ENCODE measurements at regions not wholly inside any gene's neighbourhood (a gene's known extent, or its start where the extent isn't known, plus 50 kb on each side); places are given as distances from the start of the nearest gene placed in this dataset.

- ChIA-PET CTCF (interaction anchor here (0.5 kb wide), 1 partner anchor 397 kb away, joined by 5 read pairs; no protein-coding TSS in a partner anchor), POLR2A (no interaction called here)
- no peak for DNase-seq (ENCODE audit: extremely low spot score)
- TF ChIP-seq L3MBTL2 (conservative IDR thresholded peaks at IDR 0.05): no peak
These were observed 82.6 kb upstream of the ELMO1 start for GRCh38 chr7:37531225-37531624.

- TF ChIP-seq SUZ12 (IDR thresholded peaks at IDR 0.05): no peak
- TF ChIP-seq LEF1 (IDR thresholded peaks at IDR 0.05; ENCODE audit: borderline replicate concordance): no peak
- TF ChIP-seq, protein P1, sequence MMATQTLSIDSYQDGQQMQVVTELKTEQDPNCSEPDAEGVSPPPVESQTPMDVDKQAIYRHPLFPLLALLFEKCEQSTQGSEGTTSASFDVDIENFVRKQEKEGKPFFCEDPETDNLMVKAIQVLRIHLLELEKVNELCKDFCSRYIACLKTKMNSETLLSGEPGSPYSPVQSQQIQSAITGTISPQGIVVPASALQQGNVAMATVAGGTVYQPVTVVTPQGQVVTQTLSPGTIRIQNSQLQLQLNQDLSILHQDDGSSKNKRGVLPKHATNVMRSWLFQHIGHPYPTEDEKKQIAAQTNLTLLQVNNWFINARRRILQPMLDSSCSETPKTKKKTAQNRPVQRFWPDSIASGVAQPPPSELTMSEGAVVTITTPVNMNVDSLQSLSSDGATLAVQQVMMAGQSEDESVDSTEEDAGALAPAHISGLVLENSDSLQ (IDR thresholded peaks at IDR 0.05): no peak
- TF ChIP-seq ARNT (IDR thresholded peaks at IDR 0.05): no peak
- TF ChIP-seq SP1 (IDR thresholded peaks at IDR 0.05): no peak
- no peak for TF ChIP-seq TARDBP (IDR thresholded peaks at IDR 0.05)
- ChIA-PET POLR2A (no interaction called here), CTCF (no interaction called here)
- no peak for DNase-seq (ENCODE audit: extremely low spot score)
These were observed 84.0 kb upstream of the ELMO1 start for GRCh38 chr7:37532636-37533035.

- no peak for DNase-seq (ENCODE audit: extremely low spot score)
- CTCF ChIA-PET: no interaction called here
- TF ChIP-seq L3MBTL2 (conservative IDR thresholded peaks at IDR 0.05) (no peak), HDGF (IDR thresholded peaks at IDR 0.05; ENCODE audit: borderline replicate concordance) (no peak), FOXK2 (IDR thresholded peaks at IDR 0.05) (no peak), CTBP1 (IDR thresholded peaks at IDR 0.05; ENCODE audit: borderline replicate concordance) (no peak), BHLHE40 (IDR thresholded peaks at IDR 0.05; ENCODE audit: borderline replicate concordance) (no peak), FOXM1 (IDR thresholded peaks at IDR 0.05; ENCODE audit: borderline replicate concordance) (no peak), NFRKB (IDR thresholded peaks at IDR 0.05) (no peak), SUZ12 (IDR thresholded peaks at IDR 0.05) (no peak), LEF1 (IDR thresholded peaks at IDR 0.05; ENCODE audit: borderline replicate concordance) (no peak)
- TF ChIP-seq, protein P1 (IDR thresholded peaks at IDR 0.05): no peak
- POLR2A ChIA-PET: no interaction called here
These were observed 86.4 kb upstream of the ELMO1 start for GRCh38 chr7:37534893-37535610.

GRCh38 chr7:37535841-37536240, 87.2 kb upstream of the ELMO1 start:
- TF ChIP-seq L3MBTL2 (conservative IDR thresholded peaks at IDR 0.05): no peak
- TF ChIP-seq TARDBP (IDR thresholded peaks at IDR 0.05): no peak
- TF ChIP-seq ZNF384 (IDR thresholded peaks at IDR 0.05): no peak
- TF ChIP-seq, protein P1 (IDR thresholded peaks at IDR 0.05): no peak
- TF ChIP-seq NFRKB (IDR thresholded peaks at IDR 0.05): no peak
- TF ChIP-seq SUZ12 (IDR thresholded peaks at IDR 0.05): no peak
- TF ChIP-seq FOXK2 (IDR thresholded peaks at IDR 0.05): no peak
- no peak for TF ChIP-seq BHLHE40 (IDR thresholded peaks at IDR 0.05; ENCODE audit: borderline replicate concordance)
- TF ChIP-seq LEF1 (IDR thresholded peaks at IDR 0.05; ENCODE audit: borderline replicate concordance): no peak
- TF ChIP-seq FOXM1 (IDR thresholded peaks at IDR 0.05; ENCODE audit: borderline replicate concordance): no peak
- TF ChIP-seq SP1 (IDR thresholded peaks at IDR 0.05): no peak
- no peak for TF ChIP-seq CTBP1 (IDR thresholded peaks at IDR 0.05; ENCODE audit: borderline replicate concordance)
- TF ChIP-seq FOXA1 (IDR thresholded peaks at IDR 0.05): no peak
- TF ChIP-seq ARNT (IDR thresholded peaks at IDR 0.05): no peak
- TF ChIP-seq ELF4 (IDR thresholded peaks at IDR 0.05): no peak
- TF ChIP-seq HDGF (IDR thresholded peaks at IDR 0.05; ENCODE audit: borderline replicate concordance): no peak
- DNase-seq (ENCODE audit: extremely low spot score): no peak
- CTCF ChIA-PET: no interaction called here
- POLR2A ChIA-PET: no interaction called here

DNA sequence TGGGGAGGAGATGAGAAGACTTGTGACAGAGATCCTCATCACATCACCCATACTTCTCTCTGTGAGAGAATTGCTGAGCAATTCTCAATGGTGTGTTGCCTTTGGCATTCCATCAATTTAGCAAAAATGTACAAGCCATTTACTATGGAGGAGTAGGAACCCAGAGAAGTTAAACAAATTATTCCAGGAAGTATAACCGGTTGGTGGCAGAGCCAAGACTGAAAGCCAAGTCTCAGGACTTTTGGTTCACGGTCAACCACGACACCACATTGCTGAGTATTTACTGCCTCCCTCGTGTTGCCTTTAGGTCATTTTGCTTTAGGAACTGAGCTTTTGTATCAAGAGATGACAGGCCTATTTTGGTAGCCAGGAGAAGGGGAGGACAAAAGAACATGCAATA, 88.0 kb upstream of the ELMO1 start:
- CTCF ChIA-PET: no interaction called here
- POLR2A ChIA-PET: no interaction called here
- TF ChIP-seq ZNF384 (IDR thresholded peaks at IDR 0.05) (no peak), FOXK2 (IDR thresholded peaks at IDR 0.05) (no peak), NFRKB (IDR thresholded peaks at IDR 0.05) (no peak), FOXA1 (IDR thresholded peaks at IDR 0.05) (no peak), CTBP1 (IDR thresholded peaks at IDR 0.05; ENCODE audit: borderline replicate concordance) (no peak), TARDBP (IDR thresholded peaks at IDR 0.05) (no peak), ELF4 (IDR thresholded peaks at IDR 0.05) (no peak), ARNT (IDR thresholded peaks at IDR 0.05) (no peak), SP1 (IDR thresholded peaks at IDR 0.05) (no peak), LEF1 (IDR thresholded peaks at IDR 0.05; ENCODE audit: borderline replicate concordance) (no peak), BHLHE40 (IDR thresholded peaks at IDR 0.05; ENCODE audit: borderline replicate concordance) (no peak), SUZ12 (IDR thresholded peaks at IDR 0.05) (no peak), FOXM1 (IDR thresholded peaks at IDR 0.05; ENCODE audit: borderline replicate concordance) (no peak), L3MBTL2 (conservative IDR thresholded peaks at IDR 0.05) (no peak)
- TF ChIP-seq, protein P1 (IDR thresholded peaks at IDR 0.05): no peak

GRCh38 chr7:37537439-37537838, 88.8 kb upstream of the ELMO1 start:
- TF ChIP-seq, protein P1 (IDR thresholded peaks at IDR 0.05): no peak
- TF ChIP-seq SP1 (IDR thresholded peaks at IDR 0.05) (no peak), FOXA1 (IDR thresholded peaks at IDR 0.05) (no peak), CTBP1 (IDR thresholded peaks at IDR 0.05; ENCODE audit: borderline replicate concordance) (no peak), FOXK2 (IDR thresholded peaks at IDR 0.05) (no peak), SUZ12 (IDR thresholded peaks at IDR 0.05) (no peak)
- ChIA-PET CTCF (no interaction called here), POLR2A (no interaction called here)
- no peak for DNase-seq (ENCODE audit: extremely low spot score)

More for the DNA sequence above, 88.0 kb upstream of the ELMO1 start:
- DNase-seq (ENCODE audit: extremely low spot score): no peak

All from HEK293T (cell line).